Esophagus squamous epithelium (tissue), 5 donors: ENCODE measurements at regions not wholly inside any gene's neighbourhood (a gene's known extent, or its start where the extent isn't known, plus 50 kb on each side); places are given as distances from the start of the nearest gene placed in this dataset.

Experiments
- DNase-seq: peaks from one replicate; lab custom pipeline; 2025; lab: John Stamatoyannopoulos, UW
- H3K27ac ChIP-seq, 4 donors: fragments of 200-600 bp; sonication (generic); one replicate each; pipeline ENCODE4 v1.5.1; 2016 to 2019; ENCODE audit warnings: mild to moderate bottlenecking in 1 of 4
- H3K27me3 ChIP-seq, 4 donors: fragments of 200-600 bp; sonication (generic); 1 replicate in 3 of 4; 2 replicates in 1 of 4; pipeline versions ENCODE4 v1.5.1 to v1.6.0; 2017 to 2021; ENCODE audit warnings: antibody characterized with exemption in 1 of 4
- H3K36me3 ChIP-seq, 3 donors: fragments of 200-600 bp; sonication (generic); one replicate each; pipeline ENCODE4 v1.5.1; 2016 to 2019
- H3K4me1 ChIP-seq, 3 donors: fragments of 200-600 bp; sonication (generic); one replicate each; pipeline ENCODE4 v1.5.1; 2017 to 2019
- H3K4me3 ChIP-seq, 4 donors: fragments of 200-600 bp; sonication (generic); 1 replicate in 3 of 4; 2 replicates in 1 of 4; pipeline ENCODE4 v1.5.1; 2016 to 2019; ENCODE audit warnings: mild to moderate bottlenecking in 2 of 4, moderate library complexity in 1 of 4
- H3K9me3 ChIP-seq, 3 donors: fragments of 200-600 bp; sonication (generic); one replicate each; pipeline ENCODE4 v1.5.1; 2016 to 2019
- POLR2A ChIP-seq, 4 donors: fragments of 450-650 bp; IDR thresholded peaks; one replicate each; pipeline ENCODE4 v1.6.1; 2017; ENCODE audit warnings: antibody characterized with exemption in 4 of 4, mild to moderate bottlenecking in 4 of 4, moderate library complexity in 3 of 4
- WGBS, 2 donors: methylation state at CpG; one replicate each; pipeline ENCODE4 v1.1.5; 2018; 5-methylcytosine and 5-hydroxymethylcytosine counted together
- intact Hi-C: fragments of 100-400 bp; cut with DNase I; formaldehyde crosslinking; loops from one replicate; pipeline ENCODE4 v1.15.0; 2022
- TF ChIP-seq, protein P1 (sequence below), 6 experiments: fragments of 450-650 bp in 4 of 6; fragments of 200-600 bp in 2 of 6; sonication (generic) in 2 of 6; IDR thresholded peaks; one replicate each; pipeline ENCODE4 v1.5.1; 2016 to 2019; ENCODE audit warnings: antibody characterized with exemption in 6 of 6, mild to moderate bottlenecking in 4 of 6, moderate library complexity in 4 of 6
- donor health status: DM: yes; HTN: yes; CAD: no.

DNA sequence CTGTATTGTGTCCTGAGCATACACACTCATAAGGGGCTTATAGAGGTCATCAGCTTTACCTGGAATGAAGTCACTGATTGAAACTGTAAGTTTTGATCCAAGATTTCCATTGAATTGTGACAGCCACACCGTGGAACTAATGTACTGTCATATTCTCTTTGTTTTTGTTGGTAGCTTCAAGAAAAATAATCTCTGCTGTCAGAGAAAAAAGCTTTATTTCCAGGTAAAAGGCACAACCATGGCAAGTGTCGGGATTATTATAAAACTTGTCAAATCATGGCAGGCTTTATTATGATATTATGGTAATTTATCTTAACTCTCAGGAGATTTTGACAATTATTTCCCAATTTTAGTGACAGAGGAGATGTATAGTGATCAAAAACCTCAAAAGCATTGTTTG lies 191.2 kb downstream of the FAM170A start:
- 32 to 48% methylated on average over 2 of the region's 2 CpGs for WGBS, 2 donors
- intact Hi-C loops, result no loop called here
- TF ChIP-seq, protein P1, sequence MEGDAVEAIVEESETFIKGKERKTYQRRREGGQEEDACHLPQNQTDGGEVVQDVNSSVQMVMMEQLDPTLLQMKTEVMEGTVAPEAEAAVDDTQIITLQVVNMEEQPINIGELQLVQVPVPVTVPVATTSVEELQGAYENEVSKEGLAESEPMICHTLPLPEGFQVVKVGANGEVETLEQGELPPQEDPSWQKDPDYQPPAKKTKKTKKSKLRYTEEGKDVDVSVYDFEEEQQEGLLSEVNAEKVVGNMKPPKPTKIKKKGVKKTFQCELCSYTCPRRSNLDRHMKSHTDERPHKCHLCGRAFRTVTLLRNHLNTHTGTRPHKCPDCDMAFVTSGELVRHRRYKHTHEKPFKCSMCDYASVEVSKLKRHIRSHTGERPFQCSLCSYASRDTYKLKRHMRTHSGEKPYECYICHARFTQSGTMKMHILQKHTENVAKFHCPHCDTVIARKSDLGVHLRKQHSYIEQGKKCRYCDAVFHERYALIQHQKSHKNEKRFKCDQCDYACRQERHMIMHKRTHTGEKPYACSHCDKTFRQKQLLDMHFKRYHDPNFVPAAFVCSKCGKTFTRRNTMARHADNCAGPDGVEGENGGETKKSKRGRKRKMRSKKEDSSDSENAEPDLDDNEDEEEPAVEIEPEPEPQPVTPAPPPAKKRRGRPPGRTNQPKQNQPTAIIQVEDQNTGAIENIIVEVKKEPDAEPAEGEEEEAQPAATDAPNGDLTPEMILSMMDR (IDR thresholded peaks at IDR 0.05), result no peak
- no peak for TF ChIP-seq POLR2A (IDR thresholded peaks at IDR 0.05)

DNA sequence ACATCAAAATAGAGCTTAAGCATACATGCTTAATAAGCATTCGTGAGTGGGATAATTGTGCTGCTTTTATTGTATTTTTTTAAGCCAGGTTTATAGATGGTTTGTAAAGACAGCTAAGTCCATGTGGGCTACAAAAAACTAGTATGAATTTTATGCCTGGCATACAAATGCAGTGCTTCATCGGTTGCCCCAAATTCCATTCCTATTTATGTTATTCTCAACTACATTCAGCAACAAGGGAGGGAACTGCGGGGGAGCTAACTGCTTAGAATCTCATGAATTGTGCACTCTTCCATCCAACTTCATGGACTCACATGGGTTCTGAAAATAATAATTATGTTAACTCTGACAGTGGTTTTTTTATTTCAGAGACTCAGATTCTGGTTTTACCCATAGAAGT lies 199.2 kb downstream of the FAM170A start:
- no peaks in the 10 kb centered on the region for H3K4me1 ChIP-seq
- TF ChIP-seq, protein P1 (IDR thresholded peaks at IDR 0.05), result no peak
- no peak for TF ChIP-seq POLR2A (IDR thresholded peaks at IDR 0.05)
- intact Hi-C loops, result no loop called here
- 69 to 78% methylated on average over 3 of the region's 3 CpGs for WGBS, 2 donors
- no peak overlapping the region for H3K4me3 ChIP-seq
- H3K27ac ChIP-seq, result no peak overlapping the region
- H3K9me3 ChIP-seq, result no peaks in the 10 kb centered on the region
- no peaks in the 10 kb centered on the region for H3K27me3 ChIP-seq
- DNase-seq, result no peak
- H3K36me3 ChIP-seq, result no peaks in the 10 kb centered on the region

More for the DNA sequence above, 191.2 kb downstream of the FAM170A start:
- DNase-seq, result no peak
- no peak overlapping the region for H3K27ac ChIP-seq
- H3K27me3 ChIP-seq, result no peaks in the 10 kb centered on the region
- H3K9me3 ChIP-seq, result no peaks in the 10 kb centered on the region
- no peak overlapping the region for H3K4me3 ChIP-seq
- H3K36me3 ChIP-seq, result no peaks in the 10 kb centered on the region
- no peaks in the 10 kb centered on the region for H3K4me1 ChIP-seq

DNA sequence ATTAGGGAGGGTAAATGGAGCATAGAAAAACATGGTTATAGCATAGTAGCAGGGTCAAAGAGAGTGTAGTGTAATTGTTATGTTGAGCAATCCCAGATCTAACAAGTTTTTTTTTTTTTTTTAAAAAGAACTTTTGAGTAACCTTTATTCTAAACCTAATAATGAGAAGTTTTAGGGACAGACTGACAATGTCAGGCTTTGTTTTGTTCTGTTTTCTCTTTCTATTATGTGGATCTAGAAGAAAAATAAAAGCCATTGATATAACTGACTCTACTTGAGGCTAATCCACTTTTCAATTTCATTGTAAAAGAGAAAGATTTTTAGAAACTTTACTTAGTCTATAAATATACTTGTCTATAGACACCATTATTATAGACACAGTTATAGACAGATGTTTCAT lies 200.0 kb downstream of the FAM170A start:
- Histone ChIP-seq H3K4me1 (no peaks in the 10 kb centered on the region), H3K36me3 (no peaks in the 10 kb centered on the region), H3K27me3 (no peaks in the 10 kb centered on the region), H3K27ac (no peak overlapping the region), H3K9me3 (no peaks in the 10 kb centered on the region), H3K4me3 (no peak overlapping the region)
- no peak for DNase-seq
- intact Hi-C loops, result no loop called here
- TF ChIP-seq, protein P1 (IDR thresholded peaks at IDR 0.05), result no peak
- TF ChIP-seq POLR2A (IDR thresholded peaks at IDR 0.05), result no peak

DNA sequence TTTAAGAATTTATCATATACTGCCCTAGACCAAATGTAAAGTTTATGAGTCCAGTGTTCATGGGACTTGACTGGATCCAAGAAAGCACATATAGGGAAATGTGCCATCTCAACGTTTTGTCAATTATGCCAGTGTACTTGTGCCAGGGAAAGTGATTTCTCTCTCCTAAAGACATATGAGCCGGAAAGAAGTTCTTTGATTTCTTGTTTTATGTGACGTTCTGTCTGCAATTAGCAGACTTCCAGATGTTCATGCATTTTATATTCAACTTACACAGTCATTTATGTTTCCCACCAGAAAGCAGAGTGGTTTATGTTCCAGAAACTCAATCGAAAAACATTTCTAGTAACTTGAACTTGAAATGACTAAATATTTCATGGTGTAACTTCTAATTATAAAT lies 203.8 kb downstream of the FAM170A start:
- intact Hi-C loops, result no loop called here
- H3K27ac ChIP-seq, result no peak overlapping the region
- H3K4me1 ChIP-seq, result no peaks in the 10 kb centered on the region
- H3K36me3 ChIP-seq, result no peaks in the 10 kb centered on the region
- H3K4me3 ChIP-seq, result no peak overlapping the region
- TF ChIP-seq, protein P1 (IDR thresholded peaks at IDR 0.05), result no peak
- no peak for TF ChIP-seq POLR2A (IDR thresholded peaks at IDR 0.05)
- no peaks in the 10 kb centered on the region for H3K9me3 ChIP-seq
- DNase-seq, result no peak
- WGBS, 2 donors, result 69 to 79% methylated on average over 4 of the region's 4 CpGs
- H3K27me3 ChIP-seq, result no peaks in the 10 kb centered on the region

DNA sequence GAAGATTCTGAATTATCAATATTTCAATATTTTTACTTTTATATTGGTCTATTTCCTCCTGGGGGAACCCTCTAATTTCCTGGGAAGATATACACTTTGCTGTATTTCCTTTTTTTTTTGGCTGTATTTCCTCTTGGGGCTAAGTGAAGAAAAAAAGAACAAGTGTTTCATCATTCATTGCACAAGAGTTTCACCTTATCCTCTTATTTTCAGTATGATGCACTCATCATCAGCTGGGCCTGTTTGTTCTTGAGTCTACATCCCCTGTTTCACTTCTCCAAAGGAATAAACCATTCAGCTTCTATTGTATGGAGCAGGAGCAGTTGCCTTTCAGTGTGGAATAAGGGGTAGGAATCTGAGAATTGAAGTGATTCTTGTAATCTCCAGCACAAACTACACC lies 210.8 kb downstream of the FAM170A start:
- DNase-seq, result no peak
- Histone ChIP-seq H3K9me3 (no peaks in the 10 kb centered on the region), H3K4me1 (no peaks in the 10 kb centered on the region), H3K27me3 (no peaks in the 10 kb centered on the region), H3K4me3 (no peak overlapping the region), H3K36me3 (no peaks in the 10 kb centered on the region), H3K27ac (no peak overlapping the region)
- intact Hi-C loops, result no loop called here
- no peak for TF ChIP-seq POLR2A (IDR thresholded peaks at IDR 0.05)
- TF ChIP-seq, protein P1 (IDR thresholded peaks at IDR 0.05), result no peak
